Esophagus mucosa (tissue), 1 donor: ENCODE measurements at regions not wholly inside any gene's neighbourhood (a gene's known extent, or its start where the extent isn't known, plus 50 kb on each side); places are given as distances from the start of the nearest gene placed in this dataset.
"Not testable (repeated sequence)": the region's sequence is repeated elsewhere in the genome, so short reads cannot be mapped to it uniquely, and the experiment has no call there.

ENCODE experiments used
- ATAC-seq: fragments of 200-7000 bp; cut with Tn5 transposase; one replicate; pipeline ENCODE4 v1.9.1; 2020
- donor health status: DM: yes; HTN: yes; CAD: no.

DNA sequence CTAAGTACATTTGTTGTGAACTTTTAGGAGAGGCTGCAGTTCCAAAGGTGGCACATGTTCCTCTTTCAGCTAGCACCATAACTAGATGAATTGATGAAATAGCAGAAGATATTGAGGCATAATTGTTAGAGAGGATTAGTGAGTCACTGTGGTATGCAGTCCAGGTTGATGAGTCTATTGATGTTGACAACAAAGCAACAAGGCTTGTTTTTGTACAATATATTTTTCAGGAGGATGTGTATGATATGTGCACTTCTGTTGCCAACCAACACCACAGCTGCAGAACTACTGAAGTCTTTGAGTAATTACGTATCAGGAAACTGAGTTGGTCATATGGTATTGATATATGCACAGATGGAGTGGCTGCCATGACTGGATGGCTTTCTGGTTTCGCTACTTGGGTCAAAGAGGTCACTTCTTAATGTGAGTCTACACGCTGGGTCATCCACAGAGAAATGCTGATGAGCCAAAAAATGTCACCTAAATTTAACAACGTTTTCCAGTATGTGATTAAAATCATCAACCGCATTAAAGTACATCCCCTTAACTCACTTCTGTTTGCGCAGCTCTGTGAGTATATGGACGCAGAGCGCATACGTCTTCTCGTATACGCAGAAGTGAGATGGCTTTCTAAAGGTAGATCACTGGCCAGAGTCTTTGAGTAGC, 261.3 kb upstream of the ANO5 start:
- ATAC-seq = no peak

DNA sequence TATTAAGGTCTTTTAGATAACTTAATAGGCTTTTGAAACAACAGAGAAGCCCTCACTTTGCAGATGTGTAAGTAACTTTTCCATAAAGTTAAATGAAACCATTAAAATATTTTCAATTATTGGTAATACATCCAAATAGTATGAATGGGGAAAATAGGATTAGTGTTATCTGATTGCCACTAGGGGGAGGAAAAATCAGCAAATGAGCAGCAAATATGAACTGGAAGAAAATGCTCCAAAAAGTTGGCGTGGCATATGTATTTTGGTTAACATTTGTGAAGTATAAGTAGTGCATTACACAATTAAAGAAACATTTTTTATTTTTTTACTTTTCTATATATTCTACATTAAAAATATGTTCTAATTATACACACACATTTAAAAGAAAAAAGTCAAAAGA, 259.8 kb upstream of the ANO5 start:
- ATAC-seq = no peak

DNA sequence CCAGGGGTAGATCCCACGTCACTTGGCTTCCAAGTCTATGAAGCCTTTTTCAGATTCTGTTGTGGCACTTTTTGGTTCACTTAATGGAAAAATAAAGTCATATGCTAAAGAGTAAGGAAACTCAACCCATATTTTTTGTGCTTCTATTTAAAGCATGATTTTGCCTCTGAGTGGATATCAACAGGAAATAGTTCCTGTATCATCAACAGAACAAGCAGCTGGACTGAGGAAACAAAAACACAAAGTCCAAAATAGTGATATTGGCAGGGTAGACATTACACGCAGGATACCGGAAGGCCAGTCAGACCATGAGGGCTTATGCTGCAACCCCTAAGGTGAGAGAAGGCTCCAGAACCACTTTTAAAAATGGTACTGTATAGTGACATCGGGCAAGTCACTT, 248.3 kb upstream of the ANO5 start:
- no peak for ATAC-seq

DNA sequence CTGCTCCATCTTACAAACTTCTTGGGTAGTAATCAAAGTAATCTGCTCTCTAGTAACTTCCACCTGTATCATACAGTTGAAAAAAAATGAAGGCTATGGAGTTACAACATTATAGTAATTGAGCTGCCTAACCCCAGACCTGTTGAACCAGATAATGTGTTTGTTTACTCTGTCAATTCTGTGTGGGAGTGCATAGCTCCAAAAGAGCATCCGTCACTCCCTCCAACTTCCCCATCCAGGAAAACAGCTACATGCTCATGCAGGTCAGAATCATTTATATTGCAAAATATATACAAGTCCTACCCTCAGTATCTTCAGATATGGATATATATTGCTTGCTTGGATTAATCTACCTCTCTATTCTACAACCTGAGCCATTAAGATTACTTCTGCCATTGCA, 244.0 kb upstream of the ANO5 start:
- ATAC-seq = peak; percentile 26

DNA sequence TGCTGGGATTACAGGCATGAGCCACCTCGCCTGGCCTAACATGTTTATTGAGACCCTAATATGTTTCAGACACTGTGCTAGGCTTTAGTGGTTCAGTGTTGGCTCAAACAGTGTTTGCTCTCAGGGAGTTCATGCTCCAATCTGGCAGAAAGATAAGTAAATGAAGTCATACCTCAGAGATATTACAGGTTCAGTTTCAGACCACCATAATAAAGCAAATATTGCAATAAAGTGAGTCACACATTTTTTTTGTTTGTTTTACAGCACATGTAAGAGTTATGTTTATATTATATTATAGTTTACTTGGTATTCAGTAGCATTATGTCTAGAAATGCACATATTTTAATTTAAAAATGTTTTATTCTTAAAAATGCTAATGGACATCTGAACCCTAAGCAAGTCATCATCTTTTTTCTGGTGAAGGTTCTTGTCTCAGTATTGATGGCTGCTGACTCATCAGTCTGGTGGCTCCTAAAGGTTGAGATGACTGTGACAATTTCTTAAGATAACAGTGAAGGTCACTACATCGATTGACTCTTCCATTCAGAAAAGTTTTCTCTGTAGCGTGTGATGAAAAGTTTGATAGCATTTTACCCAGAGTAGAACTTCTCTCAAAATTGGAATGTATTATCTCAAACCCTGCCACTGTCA, 243.0 kb upstream of the ANO5 start:
- no peak for ATAC-seq

DNA sequence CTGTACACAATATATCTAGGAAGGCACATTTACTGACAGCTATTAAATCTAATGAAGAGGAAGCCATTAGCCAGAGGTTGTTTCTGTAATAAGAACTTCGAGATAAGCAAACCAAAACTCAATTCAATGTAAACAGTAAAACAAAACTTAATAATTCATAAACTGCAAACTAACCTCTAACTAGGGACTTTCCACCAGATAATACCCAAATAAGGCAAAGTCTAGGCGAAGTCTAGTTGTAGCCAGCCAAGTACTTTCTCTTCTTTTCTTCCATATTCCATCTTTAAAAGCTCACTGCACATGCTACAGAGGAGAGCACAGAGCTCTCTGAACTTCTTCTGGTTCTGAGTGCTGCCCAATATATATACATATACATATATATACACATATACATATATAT, 229.9 kb upstream of the ANO5 start:
- no peak for ATAC-seq

DNA sequence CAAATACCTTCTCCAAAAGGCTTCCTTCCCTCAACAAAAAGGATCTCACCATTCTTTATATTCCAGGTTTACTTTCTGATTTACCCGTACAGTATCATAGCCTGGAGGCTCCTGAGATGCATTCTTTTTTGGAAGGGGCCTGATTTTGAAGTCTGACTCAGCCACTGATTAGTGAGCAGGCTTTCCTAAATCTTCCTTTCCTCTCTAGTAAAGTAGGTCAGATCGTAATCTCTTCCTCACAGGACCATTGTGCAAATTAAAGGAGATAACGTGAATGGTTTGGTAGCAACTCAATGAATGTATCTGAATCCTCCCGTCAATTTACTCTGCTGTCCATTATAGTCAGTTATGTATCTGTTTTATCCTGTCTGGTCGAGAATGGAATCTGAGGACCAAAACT, 227.7 kb upstream of the ANO5 start:
- no peak for ATAC-seq

DNA sequence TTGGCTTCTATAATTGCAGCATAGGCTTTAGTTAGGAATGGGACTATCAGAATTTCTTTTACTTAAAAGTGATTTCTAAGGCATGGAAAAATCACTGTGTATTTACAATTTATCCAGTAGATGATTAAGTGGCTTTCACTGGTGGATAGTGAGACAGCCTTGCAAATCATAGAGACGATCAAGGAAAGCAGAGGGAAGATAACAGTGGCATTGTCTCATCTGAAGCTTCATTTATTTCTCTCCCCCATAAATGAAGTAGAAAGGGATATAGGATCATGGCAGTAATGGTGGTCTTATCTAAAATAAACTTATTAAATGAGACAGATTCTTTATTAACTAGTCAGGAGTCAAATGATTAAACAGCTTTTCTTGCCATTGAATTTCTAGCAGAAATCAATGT, 224.2 kb upstream of the ANO5 start:
- no peak for ATAC-seq

DNA sequence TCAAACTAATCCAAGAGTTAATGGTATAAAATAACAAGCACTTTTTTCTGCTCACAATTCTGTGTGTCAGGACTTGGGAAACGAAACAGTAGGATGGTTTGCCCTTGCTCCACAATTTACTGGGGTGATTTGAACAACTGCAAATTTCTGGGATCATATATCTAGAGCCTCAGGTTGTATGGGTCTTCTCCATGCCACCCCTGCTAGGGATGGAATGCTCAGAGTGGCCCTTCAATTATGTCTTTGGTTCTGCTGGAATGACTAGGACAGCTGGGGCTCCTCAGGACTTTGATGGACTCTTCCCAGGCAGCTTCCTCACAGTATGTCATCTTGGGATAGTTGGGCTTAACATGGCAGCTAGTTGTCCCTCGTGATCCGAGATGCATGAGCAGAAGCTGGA, 223.0 kb upstream of the ANO5 start:
- ATAC-seq = no peak

DNA sequence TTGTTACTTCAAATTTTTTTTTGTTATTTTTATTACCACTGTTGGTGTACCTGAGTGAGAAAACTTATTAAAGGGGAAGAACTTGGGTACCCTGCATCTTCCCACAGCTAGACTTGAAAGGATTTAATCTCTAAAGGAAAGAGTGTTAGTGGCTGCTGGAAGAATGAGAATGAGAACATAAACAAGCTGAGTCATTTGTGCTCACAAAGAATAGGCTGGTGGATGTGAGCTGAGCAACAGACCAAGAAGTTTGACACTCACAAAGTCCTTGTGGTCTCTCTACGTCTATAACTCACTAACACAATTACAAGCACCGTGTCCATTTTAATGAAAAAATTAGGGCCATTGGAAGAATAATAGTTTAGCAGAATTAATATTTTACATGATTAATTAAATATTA, 217.6 kb upstream of the ANO5 start:
- ATAC-seq = no peak

DNA sequence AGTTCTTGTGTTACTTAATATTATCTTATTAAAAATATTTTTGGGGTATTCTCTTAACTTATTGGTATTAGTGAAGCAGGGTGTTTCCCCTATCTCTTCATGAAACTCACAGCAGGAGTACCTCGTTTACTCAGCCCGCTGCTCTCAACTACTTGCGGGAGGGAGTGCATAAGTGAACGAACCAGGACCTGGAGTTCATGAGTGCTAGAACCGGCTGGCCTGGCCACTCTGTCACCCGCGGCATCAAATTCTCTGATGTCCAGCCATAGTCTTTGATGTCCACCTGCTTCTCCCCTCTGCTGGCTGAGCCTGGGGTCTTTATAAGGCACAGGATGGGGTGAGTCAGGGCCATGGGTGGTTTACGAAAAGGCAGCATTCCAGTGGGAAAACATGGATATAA, 216.7 kb upstream of the ANO5 start:
- no peak for ATAC-seq

DNA sequence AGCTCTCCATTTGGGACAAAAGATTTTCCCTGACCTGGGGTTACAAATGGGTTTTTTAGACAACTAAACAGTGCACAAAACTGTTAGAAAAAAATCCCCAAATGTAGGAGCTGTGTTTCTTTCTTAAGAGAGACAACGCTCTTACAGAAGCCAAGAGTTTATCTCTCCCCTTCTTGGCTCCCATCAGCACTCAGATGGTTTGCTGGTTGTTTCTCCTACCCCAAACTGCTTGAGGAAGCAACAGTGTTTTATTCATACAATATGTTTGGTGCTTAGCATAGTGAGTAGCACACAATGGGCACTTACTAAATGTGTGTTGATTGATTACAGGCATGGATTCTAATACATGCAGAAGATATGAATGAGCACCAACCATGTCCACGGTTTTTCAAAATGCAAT, 209.5 kb upstream of the ANO5 start:
- no peak for ATAC-seq

DNA sequence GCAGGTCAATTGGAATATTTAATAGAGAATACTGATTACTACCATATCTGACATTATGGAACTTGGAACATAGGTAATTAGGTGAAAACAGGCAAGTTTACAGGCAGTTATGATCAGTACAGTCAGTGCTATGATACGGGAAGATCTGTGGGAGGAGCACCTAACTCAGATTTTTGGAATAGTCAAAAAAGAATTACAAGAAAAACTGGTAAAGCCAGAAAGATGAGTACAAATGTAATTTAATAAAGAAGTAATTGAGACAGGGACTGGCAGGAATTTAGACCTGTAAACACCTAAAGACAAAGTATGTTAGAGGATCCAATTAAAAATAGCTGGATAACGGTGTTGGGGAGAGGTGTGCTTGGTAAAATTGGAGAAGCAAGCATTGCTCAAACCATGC, 206.5 kb upstream of the ANO5 start:
- ATAC-seq = no peak

DNA sequence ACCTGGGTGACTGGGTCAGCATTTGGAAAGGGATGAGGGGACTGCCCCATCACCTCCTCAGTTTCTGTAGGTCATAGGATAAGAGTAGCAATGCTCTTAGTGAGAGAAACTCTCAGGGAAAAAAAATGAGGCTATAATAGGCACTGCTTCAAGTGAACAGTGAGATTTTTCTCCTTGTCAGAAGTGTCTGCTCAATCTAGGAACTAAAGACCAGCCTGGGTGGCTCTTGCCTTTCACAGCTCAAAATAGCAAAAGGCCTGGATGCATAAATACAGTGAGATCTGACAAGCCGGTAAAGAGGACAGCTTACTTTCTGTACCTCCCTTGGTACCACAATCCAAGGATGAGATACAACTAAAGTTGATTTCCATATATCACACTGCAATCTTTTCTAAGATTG, 205.6 kb upstream of the ANO5 start:
- no peak for ATAC-seq

DNA sequence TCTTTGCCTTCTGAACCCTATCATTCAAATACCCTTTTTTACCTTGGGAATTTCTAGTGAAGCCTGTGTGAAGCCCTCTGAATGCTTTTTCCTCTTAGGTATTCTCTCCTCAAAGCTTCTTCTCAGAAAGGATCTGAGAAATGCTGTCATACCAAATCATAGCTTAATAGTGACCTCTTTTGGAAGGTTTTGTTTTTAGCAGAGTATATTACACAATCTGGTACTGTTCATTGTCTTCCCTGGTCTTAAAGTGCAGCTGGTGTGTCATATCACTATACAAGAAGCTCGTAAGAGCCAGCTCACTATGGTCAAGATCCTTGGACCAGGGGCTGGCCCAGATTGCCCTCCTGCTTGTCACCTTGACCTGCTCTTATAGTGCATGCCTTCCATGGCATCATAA, 204.4 kb upstream of the ANO5 start:
- ATAC-seq = no peak

DNA sequence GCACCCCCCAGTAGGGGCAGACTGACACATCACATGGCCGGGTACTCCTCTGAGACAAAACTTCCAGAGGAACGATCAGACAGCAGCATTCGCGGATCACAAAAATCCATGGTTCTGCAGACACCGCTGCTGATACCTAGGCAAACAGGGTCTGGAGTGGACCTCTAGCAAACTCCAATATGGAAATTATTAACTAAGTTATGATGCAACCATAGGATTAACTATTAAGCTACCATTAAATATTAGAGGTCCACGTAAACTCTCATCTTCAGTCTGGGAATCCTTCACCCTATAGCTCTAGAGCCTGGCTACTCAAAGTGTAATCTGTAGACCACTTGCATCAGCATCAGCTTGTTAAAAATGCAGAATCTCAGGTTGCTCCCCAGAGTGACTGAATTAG, 191.1 kb upstream of the ANO5 start:
- not testable (repeated sequence) for ATAC-seq

DNA sequence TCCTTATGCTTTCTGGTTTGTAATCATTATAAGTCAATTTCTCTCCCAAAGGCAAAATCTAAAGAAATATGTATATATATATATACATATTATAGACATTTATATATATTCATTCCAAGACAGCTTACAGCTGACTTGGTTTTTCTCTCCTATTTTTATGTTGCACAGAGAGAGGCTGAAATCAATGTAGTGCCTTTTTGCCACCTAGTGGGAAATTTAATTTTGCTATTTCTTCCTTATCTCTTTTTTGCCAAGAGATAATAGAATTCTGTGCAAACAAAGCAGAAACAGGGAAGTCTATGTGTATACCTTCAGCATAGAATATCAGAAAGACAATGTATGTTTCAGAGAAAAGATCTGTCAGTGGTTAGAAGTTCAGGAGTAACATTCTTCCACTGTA, 186.0 kb upstream of the ANO5 start:
- no peak for ATAC-seq

DNA sequence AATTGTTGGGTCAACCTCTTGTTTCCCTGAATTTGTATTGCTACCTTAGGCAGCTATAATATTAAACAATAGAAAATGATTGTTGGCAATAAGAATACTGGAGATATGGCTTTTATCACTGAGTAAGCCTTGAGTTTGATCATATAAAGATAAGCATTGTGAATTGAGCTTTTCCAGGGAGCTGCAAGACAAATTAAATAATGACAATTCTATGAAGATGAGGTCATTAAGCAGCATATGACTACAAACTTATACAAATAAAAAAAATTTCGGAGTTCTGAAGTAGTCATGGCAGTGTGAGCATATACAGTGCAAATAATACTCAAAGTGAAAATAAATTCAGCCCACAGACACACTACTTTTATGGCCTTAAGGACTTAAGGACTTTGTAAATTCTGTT, 161.1 kb upstream of the ANO5 start:
- no peak for ATAC-seq

DNA sequence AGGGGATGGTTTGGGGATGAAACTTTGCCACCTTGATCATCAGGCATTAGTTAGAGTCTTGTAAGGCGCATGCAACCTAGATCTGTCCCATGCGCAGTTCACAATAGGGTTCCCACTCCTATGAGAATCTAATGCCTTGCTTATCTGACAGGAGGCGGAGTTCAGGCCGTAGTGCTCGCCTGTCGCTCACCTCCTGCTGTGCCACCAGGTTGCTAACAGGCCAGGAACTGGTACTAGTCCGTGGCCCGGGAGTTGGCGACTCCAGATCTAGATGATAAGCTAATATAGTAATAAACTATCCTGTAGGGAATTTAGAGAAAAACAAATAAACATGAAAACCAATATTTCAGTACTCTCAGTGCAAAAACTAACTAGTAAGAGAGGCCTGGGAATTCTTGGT, 155.4 kb upstream of the ANO5 start:
- ATAC-seq = no peak

DNA sequence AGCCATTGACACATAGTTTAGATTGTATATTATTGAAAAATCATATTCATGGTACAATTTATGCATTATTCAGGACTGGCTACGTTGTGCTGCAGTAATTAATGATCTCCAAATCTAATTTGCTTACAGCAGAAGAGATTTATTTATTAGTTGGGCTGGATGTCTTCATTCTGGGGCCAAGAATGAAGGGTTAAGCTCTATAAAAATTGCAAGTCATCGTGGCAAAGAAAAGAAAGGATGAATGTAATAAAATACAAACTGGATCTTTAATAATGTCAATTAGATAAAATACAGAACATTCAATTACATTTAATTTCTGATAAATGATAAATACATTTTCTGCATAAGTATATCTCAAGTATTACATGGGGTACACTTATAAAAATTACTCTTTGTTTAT, 151.8 kb upstream of the ANO5 start:
- no peak for ATAC-seq

DNA sequence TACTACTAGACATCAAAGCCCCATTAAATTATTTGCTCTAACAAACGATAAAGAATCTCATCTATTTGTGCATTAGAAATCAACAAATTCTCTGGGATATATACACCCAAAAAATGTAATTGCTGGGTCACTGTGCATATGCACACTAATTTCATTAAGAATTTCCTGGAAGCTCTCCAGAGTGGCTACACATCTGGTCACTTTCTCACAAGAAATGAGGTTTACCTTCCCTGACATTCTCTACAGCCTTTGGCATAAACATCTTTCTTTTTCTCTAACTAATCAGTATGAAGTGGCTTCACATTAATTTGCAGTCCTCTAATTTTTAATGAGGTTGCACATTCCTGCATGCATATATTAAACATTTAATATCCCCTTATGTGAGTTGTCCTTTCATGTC, 150.8 kb upstream of the ANO5 start:
- ATAC-seq = no peak

DNA sequence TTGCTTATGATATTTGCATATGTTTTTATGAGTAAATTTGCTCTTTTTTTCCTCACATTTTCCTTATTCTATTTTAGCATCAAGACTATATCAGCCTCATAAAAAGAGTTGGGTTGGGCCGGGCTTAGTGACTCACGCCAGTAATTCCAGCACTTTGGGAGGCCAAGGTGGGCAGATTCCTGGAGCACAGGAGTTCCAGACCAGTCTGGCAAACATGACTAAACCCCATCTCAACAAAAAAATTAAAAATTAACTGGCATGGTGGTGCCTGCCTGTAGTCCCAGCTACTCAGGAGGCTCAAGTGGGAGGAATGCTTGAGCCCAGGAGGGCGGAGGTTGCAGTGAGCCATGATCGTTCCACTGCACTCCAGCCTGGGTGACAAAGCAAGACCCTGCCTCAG, 148.8 kb upstream of the ANO5 start:
- no peak for ATAC-seq

DNA sequence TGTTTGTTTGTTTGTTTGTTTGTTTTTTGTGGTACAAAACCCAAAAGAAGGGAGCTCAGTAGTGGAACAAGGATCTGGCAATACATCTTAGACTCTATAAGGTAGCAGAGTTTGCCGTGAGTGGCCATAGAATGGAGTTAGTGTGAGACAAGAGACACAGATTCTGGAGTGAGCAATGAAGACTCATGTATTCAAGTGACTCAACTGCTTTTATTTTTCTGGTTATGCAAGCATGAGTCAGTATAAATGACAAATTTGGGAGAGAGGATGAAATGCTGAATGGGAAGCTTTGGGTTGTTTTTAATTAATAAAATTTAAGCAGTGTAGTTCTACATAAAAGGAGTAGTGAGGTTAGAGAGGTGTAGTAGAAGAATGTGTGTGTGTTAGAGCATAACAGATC, 143.6 kb upstream of the ANO5 start:
- ATAC-seq = no peak

DNA sequence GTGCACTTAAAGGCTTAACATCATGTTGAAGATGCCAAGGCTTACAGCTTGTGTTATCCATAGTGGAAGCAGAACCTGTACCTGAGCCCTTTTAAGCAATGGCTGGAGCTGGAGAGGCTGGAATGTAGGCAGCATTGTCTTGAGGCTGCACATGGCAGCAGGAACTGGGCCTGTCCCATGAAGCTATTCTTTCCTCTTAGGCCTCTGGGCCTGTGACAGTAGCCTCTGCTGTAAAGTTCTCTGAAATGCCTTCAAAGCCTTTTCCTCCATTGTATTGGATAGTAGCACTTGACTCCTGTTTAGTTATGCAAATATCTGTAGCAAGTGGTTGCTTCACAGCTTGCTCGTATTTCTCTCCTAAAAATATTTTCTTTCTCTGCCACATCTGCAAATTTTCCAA, 127.4 kb upstream of the ANO5 start:
- no peak for ATAC-seq

DNA sequence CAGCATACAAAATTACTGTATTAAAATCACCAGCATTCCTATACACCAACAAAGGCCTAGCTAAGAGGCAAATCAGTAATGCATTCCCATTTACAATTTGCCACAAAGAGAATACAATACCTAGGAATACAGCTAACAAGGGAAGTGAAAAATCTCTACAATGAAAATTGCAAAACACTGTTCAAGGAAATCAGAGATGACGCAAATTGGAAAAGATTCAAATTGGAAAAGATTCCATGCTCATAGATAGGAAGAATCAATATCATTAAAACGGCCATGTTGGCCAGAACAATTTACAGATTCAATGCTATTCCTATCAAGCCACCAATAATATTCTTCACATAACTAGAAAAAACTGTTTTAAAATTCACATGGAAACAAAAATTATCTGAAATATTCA, 123.0 kb upstream of the ANO5 start:
- ATAC-seq = no peak
